ENCODE measurements at regions not wholly inside any gene's neighbourhood (a gene's known extent, or its start where the extent isn't known, plus 50 kb on each side); places are given as distances from the start of the nearest gene placed in this dataset.
"Not testable (repeated sequence)": the region's sequence is repeated elsewhere in the genome, so short reads cannot be mapped to it uniquely, and the experiment has no call there.

- not testable (repeated sequence) for TF ChIP-seq CTCF (IDR thresholded peaks at IDR 0.05; ENCODE audit: poor library complexity, severe bottlenecking); POLR2AphosphoS5 (IDR thresholded peaks at IDR 0.05); EP300 (conservative IDR thresholded peaks at IDR 0.05; ENCODE audit: poor library complexity, severe bottlenecking); TAF1 (IDR thresholded peaks at IDR 0.05; ENCODE audit: low read depth)
Observed at GRCh38 chr6:26770941-26771666, 111.6 kb upstream of the ZNF322 start.
